GM18907 (cell line): ENCODE measurements at regions not wholly inside any gene's neighbourhood (a gene's known extent, or its start where the extent isn't known, plus 50 kb on each side); places are given as distances from the start of the nearest gene placed in this dataset.
"Not testable (repeated sequence)": the region's sequence is repeated elsewhere in the genome, so short reads cannot be mapped to it uniquely, and the experiment has no call there.

Experiments used
- ATAC-seq: cut with Tn5 transposase; IDR thresholded peaks from one replicate; pipeline ENCODE4 v1.9.1; 2021; ENCODE audit warnings: mild to moderate bottlenecking, moderate library complexity; ENCODE audit not compliant: unreplicated experiment

DNA sequence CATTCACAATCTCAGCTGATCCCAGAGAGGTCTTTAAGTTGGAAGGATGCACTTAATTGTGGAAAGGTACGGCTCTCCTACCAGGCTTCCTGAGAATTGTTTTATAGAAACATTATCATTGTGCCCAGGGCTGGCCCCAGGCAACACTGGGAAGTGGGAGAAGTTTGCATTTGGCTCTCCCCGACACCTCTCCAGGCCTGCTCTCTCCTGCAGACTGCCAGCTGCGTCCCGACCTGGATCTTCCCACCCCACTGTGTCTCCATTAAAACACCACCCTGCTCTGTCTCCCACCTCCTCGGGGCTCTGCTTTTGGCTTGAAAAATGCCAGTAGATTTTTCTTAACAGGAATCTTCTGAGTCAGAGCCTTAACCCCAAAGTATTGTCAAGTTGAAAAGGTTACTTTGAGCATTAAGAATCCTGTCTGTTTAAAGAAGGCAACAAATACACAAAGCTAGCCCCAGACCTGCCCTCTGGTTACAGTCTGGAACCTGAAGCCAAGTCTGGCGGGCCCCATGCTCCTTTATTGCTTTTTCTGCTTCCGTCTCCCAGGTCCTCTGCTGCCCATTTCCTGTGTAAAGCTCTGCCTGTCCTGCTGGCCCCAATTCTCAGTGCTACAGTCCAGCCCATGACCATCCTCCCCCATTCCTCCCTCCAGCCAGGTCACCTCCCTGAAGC is 530.2 kb downstream of the SOX6 start:
- ATAC-seq = no peak

- peak; percentile 43 for ATAC-seq
Measured at GRCh38 chr11:15826826-15827225, 529.5 kb downstream of the SOX6 start.

- ATAC-seq = no peak
Measured at GRCh38 chr11:15828215-15828853, 528.0 kb downstream of the SOX6 start.

- no peak for ATAC-seq
Measured at GRCh38 chr11:15829312-15829711, 527.0 kb downstream of the SOX6 start.

DNA sequence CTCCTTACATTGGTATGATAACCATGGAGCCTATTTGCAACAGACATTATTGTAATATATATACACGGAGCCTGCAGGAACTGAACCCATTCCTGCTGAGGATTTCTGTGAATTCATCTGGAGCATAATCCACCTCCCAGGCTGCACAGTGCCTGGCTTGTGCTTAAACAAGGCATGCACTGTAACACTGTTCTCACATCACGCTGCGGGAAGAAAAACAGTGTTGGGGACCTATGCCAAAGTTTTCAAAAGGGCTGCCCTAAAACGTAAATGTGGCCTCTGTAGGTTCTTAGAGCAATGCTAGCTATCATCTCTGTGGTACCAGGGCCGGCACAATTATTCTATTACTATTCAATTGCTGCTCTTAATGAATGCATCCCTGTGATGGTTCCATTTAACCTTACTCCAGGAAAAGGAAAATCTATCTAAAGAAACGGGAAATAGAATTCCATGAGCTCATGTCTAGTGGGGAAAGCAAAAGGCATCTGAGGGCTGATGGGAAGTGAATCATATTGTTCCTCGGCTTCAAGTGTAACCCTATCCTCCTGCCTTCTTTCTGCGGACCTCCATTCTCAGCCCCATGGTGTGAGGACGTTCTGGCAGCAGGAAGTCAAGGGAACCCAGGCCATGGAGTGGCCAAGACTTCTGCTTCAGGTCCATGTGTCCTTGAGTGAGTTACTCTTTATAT is 525.5 kb downstream of the SOX6 start:
- no peak for ATAC-seq

DNA sequence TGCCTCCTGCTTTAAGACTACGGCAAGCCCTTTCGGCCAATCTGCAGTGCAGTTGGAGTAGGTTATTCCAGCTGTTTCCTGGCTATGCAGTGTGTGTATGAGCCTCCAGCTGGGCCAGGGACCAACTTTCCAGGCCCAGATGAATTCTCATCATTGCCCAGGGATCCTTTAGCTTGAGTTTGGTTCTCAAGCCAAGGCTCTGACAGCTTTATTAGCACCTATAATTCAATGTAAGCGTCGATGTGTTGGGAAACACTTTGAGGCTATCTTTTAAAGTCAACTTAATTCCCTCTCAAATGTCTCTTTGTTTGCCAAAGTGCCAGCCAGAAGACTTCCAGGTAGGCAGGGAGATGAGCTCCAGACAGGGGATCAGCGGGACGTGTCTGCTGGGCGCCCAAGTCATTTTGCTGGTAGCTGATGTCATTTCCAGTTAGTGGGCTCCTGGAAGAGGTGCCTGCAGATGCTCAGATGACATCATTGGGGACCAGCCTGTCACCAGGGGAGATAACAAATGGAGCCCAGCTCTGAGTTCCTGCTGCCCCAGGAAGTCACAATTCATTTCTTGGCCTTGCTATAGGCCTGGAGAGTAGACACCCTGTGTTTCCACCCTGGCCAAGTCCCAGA is 520.4 kb downstream of the SOX6 start:
- ATAC-seq = no peak

- no peak for ATAC-seq
Measured at GRCh38 chr11:15836795-15837194, 519.6 kb downstream of the SOX6 start.

GRCh38 chr11:15837901-15838489 is 518.4 kb downstream of the SOX6 start:
- no peak for ATAC-seq

- ATAC-seq = no peak
Measured at GRCh38 chr11:15839061-15839460, 517.3 kb downstream of the SOX6 start.

- ATAC-seq = no peak
Measured at GRCh38 chr11:15840966-15841365, 515.4 kb downstream of the SOX6 start.

DNA sequence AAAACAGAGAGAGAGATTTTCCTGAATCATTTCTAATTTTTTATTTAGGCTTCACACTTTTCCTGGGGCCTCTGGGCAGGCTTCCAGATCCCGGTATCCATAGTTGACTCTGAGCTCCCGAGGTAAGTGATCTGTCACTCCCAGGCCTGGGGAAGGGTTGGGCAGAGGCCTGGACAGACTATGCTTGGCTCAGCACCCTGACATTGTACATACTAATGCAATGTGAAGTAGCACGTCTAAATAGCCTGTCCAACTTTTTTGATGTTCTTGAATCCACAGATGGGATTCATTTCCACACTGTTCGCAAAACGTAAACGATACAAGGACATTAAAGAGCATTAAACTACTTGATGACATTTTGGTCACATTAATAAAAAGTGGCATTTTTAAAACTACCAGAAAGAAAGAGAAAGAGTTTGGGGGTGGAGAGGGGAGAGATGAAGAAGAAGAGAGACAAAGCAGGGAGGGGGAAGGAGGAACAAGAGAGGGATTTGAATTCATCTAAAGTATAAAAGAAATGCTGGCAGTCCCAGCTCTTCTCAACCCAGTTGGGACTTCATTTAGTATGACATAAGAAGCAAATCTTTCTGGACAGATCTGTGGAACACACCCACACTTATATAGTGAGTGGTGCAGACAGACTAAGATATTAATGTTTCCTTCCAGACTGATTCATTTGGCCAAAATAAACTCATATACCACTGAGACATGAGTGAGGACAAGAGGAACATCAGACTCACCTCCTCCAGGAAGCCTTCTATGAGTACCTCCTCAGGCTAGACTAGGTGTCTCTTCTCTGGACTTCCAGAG is 514.2 kb downstream of the SOX6 start:
- no peak for ATAC-seq

- ATAC-seq = no peak
Measured at GRCh38 chr11:15843309-15843872, 513.0 kb downstream of the SOX6 start.

DNA sequence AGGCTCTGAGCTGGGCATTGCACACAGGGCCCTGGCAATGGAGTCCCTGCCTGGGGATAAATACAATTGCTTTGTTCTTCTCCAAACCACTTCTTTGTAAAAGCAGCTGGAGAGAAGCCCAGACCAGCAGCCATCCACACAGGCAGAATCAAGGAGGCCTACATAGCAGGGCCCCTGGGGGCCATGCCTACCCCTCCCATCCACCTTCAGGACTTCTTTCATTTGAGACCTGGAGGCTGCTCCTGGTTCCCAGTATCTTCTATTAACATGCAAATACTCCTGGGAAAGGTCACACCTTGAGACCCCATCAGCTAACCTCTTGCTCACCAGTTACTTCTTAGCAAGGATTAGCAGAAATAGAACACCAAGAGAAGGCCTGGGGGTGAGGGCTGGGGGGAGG is 511.1 kb downstream of the SOX6 start:
- ATAC-seq = no peak

DNA sequence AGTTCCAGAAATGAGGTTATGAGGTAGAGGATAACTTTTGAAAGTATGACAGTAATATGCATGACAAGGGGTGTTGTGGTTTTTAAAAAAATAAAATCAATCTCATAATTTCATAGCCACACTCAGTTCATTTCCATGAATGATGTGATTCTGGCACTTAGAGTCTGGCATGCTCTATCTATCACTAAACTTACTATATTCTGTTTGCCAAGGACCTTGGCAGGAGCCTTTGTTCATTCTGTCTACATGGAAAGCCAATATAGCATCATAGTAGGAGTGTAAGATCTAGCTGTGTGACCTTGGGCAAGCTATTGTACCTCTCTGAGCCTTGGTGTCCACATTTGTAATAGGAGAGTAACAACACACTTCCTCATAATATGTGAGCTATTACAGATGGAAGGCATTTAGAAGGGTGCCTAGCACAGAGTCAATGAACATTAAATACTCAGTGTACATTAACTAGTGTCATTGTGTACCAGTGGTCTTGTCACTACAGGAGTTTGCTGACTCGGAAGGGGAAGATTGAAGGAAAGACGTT is 507.6 kb downstream of the SOX6 start:
- ATAC-seq = no peak

GRCh38 chr11:15849257-15849656 is 507.1 kb downstream of the SOX6 start:
- ATAC-seq = no peak

DNA sequence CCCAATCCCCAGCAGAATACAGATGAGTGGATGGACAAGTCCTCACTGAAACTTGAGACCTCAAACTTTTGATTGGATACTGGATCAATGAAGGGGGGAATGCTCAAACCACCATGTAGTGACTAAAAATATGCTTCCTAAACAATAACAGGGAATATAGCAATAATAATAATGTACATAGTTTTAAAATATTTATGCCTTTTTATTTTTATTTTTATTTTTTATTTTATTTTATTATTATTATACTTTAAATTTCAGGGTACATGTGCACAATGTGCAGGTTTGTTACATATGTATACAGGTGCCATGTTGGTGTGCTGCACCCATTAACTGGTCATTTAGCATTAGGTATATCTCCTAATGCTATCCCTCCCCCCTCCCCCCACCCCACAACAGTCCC is 506.0 kb downstream of the SOX6 start:
- ATAC-seq = not testable (repeated sequence)

DNA sequence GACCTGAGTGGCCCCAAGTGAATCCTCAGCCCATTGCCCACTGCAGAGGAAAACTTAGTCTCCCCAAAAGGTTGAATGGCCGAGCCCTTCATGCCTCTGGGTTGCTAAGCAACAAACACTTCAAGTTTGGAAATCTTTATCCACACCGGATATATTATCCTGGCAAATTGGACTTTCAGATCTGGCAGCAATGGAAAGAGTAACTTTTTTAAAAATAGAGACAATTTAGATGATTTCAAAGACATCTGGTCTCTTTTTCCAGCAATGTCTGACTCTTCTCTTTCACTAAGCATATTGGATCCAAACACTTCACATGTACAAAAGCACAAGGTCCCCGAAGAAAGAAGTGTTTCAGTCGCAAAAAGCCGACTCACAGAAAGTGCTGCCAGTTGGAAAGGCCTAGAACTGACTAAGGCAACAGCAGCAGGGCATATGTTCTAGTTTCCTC is 505.3 kb downstream of the SOX6 start:
- ATAC-seq = no peak

DNA sequence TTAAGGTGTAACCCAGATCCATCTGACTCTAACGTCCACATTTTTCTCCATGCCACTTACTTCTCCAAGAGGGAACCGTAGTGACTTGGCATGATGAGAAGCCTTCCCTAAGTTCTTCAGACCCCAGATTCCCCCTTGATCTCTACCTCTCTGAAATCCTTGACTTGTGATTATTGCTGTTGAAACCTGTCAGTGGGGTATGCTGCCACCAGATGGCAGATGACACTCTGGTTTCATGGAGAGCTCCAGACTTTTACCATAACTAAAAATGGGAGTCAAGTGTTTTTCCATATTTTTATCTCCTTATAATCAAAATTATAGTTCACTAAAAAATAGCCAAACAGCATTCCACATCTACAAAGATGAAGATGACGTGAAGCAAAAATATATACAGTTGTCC is 504.2 kb downstream of the SOX6 start:
- no peak for ATAC-seq

DNA sequence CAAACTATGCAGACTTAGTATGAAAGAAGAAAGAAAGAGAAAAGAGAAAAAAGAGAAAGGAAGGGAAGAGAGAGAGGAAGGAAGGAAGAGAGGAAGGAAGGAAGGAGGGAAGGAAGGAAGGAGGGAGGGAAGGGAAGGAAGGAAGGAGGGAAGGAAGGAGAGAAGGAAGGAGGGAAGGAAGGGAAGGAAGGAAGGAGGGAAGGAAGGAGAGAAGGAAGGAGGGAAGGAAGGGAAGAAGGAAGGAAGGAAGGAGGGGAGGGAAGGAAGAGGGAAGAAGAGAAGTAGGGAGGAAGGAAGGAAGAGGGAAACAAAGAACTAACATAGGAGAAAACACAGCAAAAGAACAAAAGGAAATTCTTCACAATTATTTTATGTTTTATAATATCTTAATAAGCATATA is 502.1 kb downstream of the SOX6 start:
- no peak for ATAC-seq

- no peak for ATAC-seq
Measured at GRCh38 chr11:15858881-15859280, 497.5 kb downstream of the SOX6 start.
